GM21381 (cell line): ENCODE measurements at regions not wholly inside any gene's neighbourhood (a gene's known extent, or its start where the extent isn't known, plus 50 kb on each side); places are given as distances from the start of the nearest gene placed in this dataset.
"Not testable (repeated sequence)": the region's sequence is repeated elsewhere in the genome, so short reads cannot be mapped to it uniquely, and the experiment has no call there.

Experiments
- ATAC-seq: cut with Tn5 transposase; IDR thresholded peaks from one replicate; pipeline ENCODE4 v1.9.1; 2021; ENCODE audit warnings: mild to moderate bottlenecking, moderate library complexity; ENCODE audit not compliant: unreplicated experiment

DNA sequence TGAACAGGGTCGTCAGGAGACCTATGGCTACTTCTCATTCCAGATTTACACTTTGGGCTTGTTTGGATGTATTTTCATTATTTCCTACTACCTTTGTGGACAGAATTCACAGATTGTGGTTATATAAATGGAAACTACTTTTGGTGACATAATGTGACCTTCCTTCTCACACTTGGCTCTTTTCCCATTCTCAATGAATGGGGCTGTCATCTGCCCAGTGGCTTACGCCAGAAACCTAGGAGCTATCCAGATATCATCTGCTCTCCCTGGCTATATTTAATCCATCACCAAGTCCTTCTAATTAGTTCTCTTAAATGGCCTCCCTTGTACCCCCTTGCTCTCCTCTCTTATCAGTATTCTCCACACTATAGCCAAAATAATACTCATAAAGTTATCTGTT is 1606.8 kb downstream of the KHDRBS2 start:
- ATAC-seq: no peak

GRCh38 chr6:60671369-60671768 is 1614.7 kb downstream of the KHDRBS2 start:
- no peak for ATAC-seq

DNA sequence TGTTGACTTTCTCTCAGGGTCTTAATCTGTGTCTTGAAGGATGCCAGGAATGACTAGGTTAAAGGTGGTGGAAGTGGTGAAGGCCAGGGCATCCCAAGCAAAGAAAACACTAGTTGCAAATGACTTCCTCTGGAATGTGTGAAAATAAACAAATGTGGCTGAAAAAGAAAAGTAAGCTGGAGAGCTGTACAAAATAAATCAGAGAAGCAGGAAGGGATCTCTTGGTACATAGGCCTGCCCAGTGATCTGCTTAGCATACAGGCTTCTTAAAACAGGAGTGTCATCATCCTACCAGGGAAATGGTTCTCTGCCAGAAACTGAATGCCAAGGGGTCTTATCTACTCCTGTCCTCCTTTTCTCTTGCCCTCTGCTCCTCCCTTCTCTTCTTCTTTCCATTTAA is 1616.0 kb downstream of the KHDRBS2 start:
- ATAC-seq: no peak

GRCh38 chr6:60668428-60668827 is 1617.6 kb downstream of the KHDRBS2 start:
- ATAC-seq: no peak

GRCh38 chr6:60663199-60663598 is 1622.8 kb downstream of the KHDRBS2 start:
- not testable (repeated sequence) for ATAC-seq

GRCh38 chr6:60643870-60644269 is 1642.2 kb downstream of the KHDRBS2 start:
- no peak for ATAC-seq

GRCh38 chr6:60639185-60639584 is 1646.8 kb downstream of the KHDRBS2 start:
- ATAC-seq: not testable (repeated sequence)
